ENCODE measurements at regions not wholly inside any gene's neighbourhood (a gene's known extent, or its start where the extent isn't known, plus 50 kb on each side); places are given as distances from the start of the nearest gene placed in this dataset.

DNA sequence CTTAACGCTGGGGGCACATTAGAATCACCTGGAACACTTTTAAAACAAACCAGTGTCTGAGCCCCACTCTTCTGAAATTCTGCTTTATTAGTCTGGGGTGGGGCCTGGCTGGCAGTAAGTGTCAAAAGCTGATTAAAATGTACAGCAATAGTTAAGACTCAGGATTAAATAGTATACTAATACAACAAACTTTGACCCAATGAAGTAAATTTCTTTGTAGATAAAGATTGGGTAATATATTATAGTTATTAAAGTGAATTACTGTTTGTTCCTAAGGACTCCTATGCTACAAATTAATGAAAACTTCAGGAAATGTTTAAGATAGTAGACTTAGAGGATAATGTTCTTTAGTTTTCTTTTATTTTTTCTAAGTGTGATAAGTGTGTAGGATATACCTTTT, 160.9 kb downstream of the FAM124B start:
- no peak overlapping the region for H2BK5ac ChIP-seq (ENCODE audit: low read depth, low read length)
- H3K79me2 ChIP-seq (ENCODE audit: control insufficient read depth in 1 of 2, insufficient read depth in 2 of 2, low read length in 2 of 2) = no peaks in the 10 kb centered on the region
- no peak overlapping the region for H3K14ac ChIP-seq (ENCODE audit: insufficient read length)
- FAIRE-seq = no peak
- H2BK12ac ChIP-seq (ENCODE audit: low read depth, low read length) = no peak overlapping the region
- no peak overlapping the region for H2BK15ac ChIP-seq (ENCODE audit: low read length)
- no peak overlapping the region for H4K8ac ChIP-seq (ENCODE audit: extremely low read depth, insufficient read depth, low read length)
- no peak overlapping the region for H3K27ac ChIP-seq (ENCODE audit: low read depth, low read length)
- DNase-seq (ENCODE audit: low read depth in 1 of 2, low spot score in 2 of 2) = no peak
- no peaks in the 10 kb centered on the region for H3K79me1 ChIP-seq (ENCODE audit: low read depth, low read length)
- no peak overlapping the region for H3K4me2 ChIP-seq (ENCODE audit: insufficient read depth in 1 of 2, low read depth in 2 of 2, low read length in 2 of 2)
- H3K4me1 ChIP-seq (replicated peaks in 1 of 4; ENCODE audit: control insufficient read depth in 3 of 4, insufficient read depth in 4 of 4, low read length in 3 of 4) = no peaks in the 10 kb centered on the region
- no peak overlapping the region for H3K56ac ChIP-seq (replicated peaks; ENCODE audit: insufficient read length, low read depth, low read length)
- no peak overlapping the region for H3K23ac ChIP-seq (ENCODE audit: insufficient read length)
- no peaks in the 10 kb centered on the region for H3K36me3 ChIP-seq (ENCODE audit: control insufficient read depth in 2 of 4, insufficient read depth in 4 of 4, low read length in 3 of 4)
- no peak for TF ChIP-seq SRF (IDR thresholded peaks at IDR 0.05; ENCODE audit: low read depth, low read length)
- TF ChIP-seq BRCA1 (IDR thresholded peaks at IDR 0.05; ENCODE audit: low read depth, low read length) = no peak
- TF ChIP-seq SUZ12 (IDR thresholded peaks at IDR 0.05; ENCODE audit: low read length) = no peak
- TF ChIP-seq POLR2A (IDR thresholded peaks at IDR 0.05; ENCODE audit: control extremely low read depth in 1 of 2, low read depth in 2 of 2, low read length in 2 of 2) = no peak
- no peak for TF ChIP-seq SP1 (IDR thresholded peaks at IDR 0.05; ENCODE audit: low read depth, low read length)
- TF ChIP-seq POLR2AphosphoS5 (IDR thresholded peaks at IDR 0.05; ENCODE audit: low read depth, low read length) = no peak
- TF ChIP-seq KDM5A (IDR thresholded peaks at IDR 0.05; ENCODE audit: low read length) = no peak
- no peak for TF ChIP-seq CEBPB (IDR thresholded peaks at IDR 0.05; ENCODE audit: low read depth, low read length)
- TF ChIP-seq HDAC2 (IDR thresholded peaks at IDR 0.05; ENCODE audit: borderline replicate concordance in 1 of 2, low read depth in 2 of 2, low read length in 2 of 2) = no peak
- TF ChIP-seq TBP (IDR thresholded peaks at IDR 0.05; ENCODE audit: low read depth, low read length) = no peak
- TF ChIP-seq, protein P1, sequence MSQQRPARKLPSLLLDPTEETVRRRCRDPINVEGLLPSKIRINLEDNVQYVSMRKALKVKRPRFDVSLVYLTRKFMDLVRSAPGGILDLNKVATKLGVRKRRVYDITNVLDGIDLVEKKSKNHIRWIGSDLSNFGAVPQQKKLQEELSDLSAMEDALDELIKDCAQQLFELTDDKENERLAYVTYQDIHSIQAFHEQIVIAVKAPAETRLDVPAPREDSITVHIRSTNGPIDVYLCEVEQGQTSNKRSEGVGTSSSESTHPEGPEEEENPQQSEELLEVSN (IDR thresholded peaks at IDR 0.05) = no peak
- no peak for TF ChIP-seq RAD21 (IDR thresholded peaks at IDR 0.05 in 1 of 2, conservative IDR thresholded peaks at IDR 0.05 in 1 of 2; ENCODE audit: low read depth in 2 of 2, low read length in 2 of 2)
- no peaks in the 10 kb centered on the region for H4K20me1 ChIP-seq (replicated peaks in 1 of 2; ENCODE audit: control insufficient read depth in 1 of 2, insufficient read depth in 2 of 2, low read length in 2 of 2)
- no peak overlapping the region for H3K4me3 ChIP-seq (ENCODE audit: extremely low read depth in 1 of 4, insufficient read depth in 2 of 4, low read depth in 3 of 4, low read length in 4 of 4)
- H2BK120ac ChIP-seq (replicated peaks; ENCODE audit: low read depth, low read length) = no peak overlapping the region
- H2AFZ ChIP-seq (ENCODE audit: low read length) = no peak overlapping the region
- H3K27me3 ChIP-seq (replicated peaks in 1 of 4; ENCODE audit: control insufficient read depth in 3 of 4, extremely low read depth in 1 of 4, insufficient read depth in 3 of 4, low read length in 3 of 4) = no peaks in the 10 kb centered on the region
- 79% methylated on average over 1 of the region's 1 CpG; no CpG with 5 or more reads in 1 of the 2 experiments for WGBS, 2 experiments (ENCODE audit: extremely low coverage in 1 of 2, insufficient coverage in 1 of 2, insufficient read length in 1 of 2, insufficient replicate concordance in 2 of 2, low coverage in 1 of 2, low lambda C conversion rate in 2 of 2, missing lambda C conversion rate in 1 of 2)
- ChIA-PET CTCF (ENCODE audit: partially characterized antibody) (interaction anchor here (1.0 kb wide), 2 partner anchors 22 to 270 kb away, joined by 3 read pairs; no protein-coding TSS in a partner anchor), POLR2A (ENCODE audit: partially characterized antibody) (interaction anchor here (1.0 kb wide), 1 partner anchor 15 kb away, joined by 3 read pairs; no protein-coding TSS in a partner anchor)
- no peak overlapping the region for H3K4ac ChIP-seq (replicated peaks; ENCODE audit: insufficient read length, low read depth, low read length)
- no peaks in the 10 kb centered on the region for H3K23me2 ChIP-seq (ENCODE audit: low read depth, low read length)
- H4K91ac ChIP-seq (replicated peaks; ENCODE audit: insufficient read length, low read length) = no peak overlapping the region
- H3K18ac ChIP-seq (ENCODE audit: extremely low read depth, low read length) = no peak overlapping the region
- no peak overlapping the region for H2AK5ac ChIP-seq (ENCODE audit: low read depth, low read length)
- no peak overlapping the region for H4K5ac ChIP-seq (ENCODE audit: insufficient read length, low read depth, low read length)
- H3K9me3 ChIP-seq (ENCODE audit: insufficient read depth in 2 of 2, low read depth in 1 of 2, low read length in 1 of 2) = no peaks in the 10 kb centered on the region
- no peak overlapping the region for H2BK20ac ChIP-seq (ENCODE audit: low read length)
- H3K9ac ChIP-seq (replicated peaks in 1 of 4; ENCODE audit: extremely low read depth in 1 of 4, low read depth in 3 of 4, low read length in 3 of 4) = no peak overlapping the region
